ENCODE measurements at regions not wholly inside any gene's neighbourhood (a gene's known extent, or its start where the extent isn't known, plus 50 kb on each side); places are given as distances from the start of the nearest gene placed in this dataset.
"Not testable (repeated sequence)": the region's sequence is repeated elsewhere in the genome, so short reads cannot be mapped to it uniquely, and the experiment has no call there.

DNA sequence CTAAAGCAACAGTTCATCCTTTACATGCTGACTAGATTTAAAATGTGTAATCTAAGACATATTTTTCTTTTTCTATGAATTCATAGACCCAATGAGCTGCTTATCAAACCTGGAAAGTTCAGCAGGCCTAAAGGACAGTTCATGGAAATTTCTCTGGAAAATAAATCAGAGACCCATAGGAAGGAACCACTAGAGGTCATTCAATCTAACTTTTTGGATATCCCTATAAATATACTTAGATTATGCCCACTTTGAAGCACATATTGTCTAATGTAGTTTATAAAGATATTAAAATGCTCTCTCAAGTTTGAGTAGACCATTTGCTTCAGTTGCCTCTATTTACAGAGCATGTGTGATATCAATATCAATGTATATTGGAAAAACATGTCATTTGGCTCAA is 473.0 kb downstream of the FAT4 start:
- no peak for ATAC-seq
- TF ChIP-seq PPARA (CRISPR knock-in tag; IDR thresholded peaks at IDR 0.05; ENCODE audit: borderline replicate concordance) (no peak), OSR1 (CRISPR knock-in tag; IDR thresholded peaks at IDR 0.05) (no peak)

DNA sequence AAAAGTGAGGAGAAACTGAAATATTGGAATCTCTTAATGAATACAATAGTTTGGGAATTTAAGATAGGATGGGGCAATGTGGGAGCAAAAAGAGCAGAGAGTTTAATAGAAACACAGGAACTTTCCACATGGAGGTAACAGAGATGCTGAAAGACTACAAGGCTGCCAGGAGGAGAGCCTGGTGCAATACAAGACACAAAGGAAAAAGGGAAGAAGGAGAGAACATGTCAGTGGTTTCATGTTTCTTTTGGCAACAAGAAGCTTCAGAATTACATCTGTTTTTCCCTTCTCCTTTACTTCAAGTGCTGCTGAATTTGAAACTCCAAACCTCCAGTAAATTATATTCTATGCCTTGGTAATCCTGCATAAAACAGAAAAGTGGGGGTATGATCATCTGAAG is 474.3 kb downstream of the FAT4 start:
- ATAC-seq: no peak

DNA sequence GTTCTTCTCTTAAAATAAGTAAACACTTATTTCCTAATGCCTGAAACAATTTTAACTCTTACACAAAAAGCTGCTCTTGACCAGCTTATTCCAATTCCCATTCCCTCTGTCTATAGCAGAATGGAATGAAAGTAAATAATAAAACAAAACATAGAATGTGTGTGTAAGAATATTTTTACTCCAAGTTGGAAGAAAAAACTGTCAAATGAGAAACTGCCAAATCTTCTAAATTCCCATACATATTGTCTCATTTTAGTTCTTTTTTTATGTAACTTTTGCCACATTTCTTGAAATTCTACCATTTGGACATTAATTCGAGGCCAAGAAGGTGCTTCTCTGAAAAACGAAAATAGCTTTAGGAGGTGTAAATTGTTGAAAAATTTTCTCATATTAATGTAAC is 477.1 kb downstream of the FAT4 start:
- no peak for ATAC-seq
- no peak for TF ChIP-seq SNAI2 (CRISPR knock-in tag; IDR thresholded peaks at IDR 0.05)

More for the DNA sequence above, 474.3 kb downstream of the FAT4 start:
- TF ChIP-seq ESRRG (CRISPR knock-in tag; IDR thresholded peaks at IDR 0.05) (no peak), ZC3H10 (CRISPR knock-in tag; IDR thresholded peaks at IDR 0.05) (no peak), ZFP3 (CRISPR knock-in tag; IDR thresholded peaks at IDR 0.05) (no peak), CSDC2 (CRISPR knock-in tag; IDR thresholded peaks at IDR 0.05) (no peak)
- TF ChIP-seq, protein P1, sequence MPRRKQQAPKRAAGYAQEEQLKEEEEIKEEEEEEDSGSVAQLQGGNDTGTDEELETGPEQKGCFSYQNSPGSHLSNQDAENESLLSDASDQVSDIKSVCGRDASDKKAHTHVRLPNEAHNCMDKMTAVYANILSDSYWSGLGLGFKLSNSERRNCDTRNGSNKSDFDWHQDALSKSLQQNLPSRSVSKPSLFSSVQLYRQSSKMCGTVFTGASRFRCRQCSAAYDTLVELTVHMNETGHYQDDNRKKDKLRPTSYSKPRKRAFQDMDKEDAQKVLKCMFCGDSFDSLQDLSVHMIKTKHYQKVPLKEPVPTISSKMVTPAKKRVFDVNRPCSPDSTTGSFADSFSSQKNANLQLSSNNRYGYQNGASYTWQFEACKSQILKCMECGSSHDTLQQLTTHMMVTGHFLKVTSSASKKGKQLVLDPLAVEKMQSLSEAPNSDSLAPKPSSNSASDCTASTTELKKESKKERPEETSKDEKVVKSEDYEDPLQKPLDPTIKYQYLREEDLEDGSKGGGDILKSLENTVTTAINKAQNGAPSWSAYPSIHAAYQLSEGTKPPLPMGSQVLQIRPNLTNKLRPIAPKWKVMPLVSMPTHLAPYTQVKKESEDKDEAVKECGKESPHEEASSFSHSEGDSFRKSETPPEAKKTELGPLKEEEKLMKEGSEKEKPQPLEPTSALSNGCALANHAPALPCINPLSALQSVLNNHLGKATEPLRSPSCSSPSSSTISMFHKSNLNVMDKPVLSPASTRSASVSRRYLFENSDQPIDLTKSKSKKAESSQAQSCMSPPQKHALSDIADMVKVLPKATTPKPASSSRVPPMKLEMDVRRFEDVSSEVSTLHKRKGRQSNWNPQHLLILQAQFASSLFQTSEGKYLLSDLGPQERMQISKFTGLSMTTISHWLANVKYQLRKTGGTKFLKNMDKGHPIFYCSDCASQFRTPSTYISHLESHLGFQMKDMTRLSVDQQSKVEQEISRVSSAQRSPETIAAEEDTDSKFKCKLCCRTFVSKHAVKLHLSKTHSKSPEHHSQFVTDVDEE (CRISPR knock-in tag; IDR thresholded peaks at IDR 0.05): no peak

- no peak for ATAC-seq
- TF ChIP-seq ESRRG (CRISPR knock-in tag; IDR thresholded peaks at IDR 0.05): no peak
- no peak for TF ChIP-seq PATZ1 (CRISPR knock-in tag; IDR thresholded peaks at IDR 0.05; ENCODE audit: borderline replicate concordance)
- no peak for TF ChIP-seq SNAI2 (CRISPR knock-in tag; IDR thresholded peaks at IDR 0.05)
- TF ChIP-seq POU6F1 (CRISPR knock-in tag; IDR thresholded peaks at IDR 0.05; ENCODE audit: borderline replicate concordance, low read depth): no peak
- TF ChIP-seq ZNF70 (CRISPR knock-in tag; IDR thresholded peaks at IDR 0.05): no peak
- no peak for TF ChIP-seq ZC3H10 (CRISPR knock-in tag; IDR thresholded peaks at IDR 0.05)
- no peak for TF ChIP-seq BACH2 (CRISPR knock-in tag; IDR thresholded peaks at IDR 0.05; ENCODE audit: borderline replicate concordance)
- TF ChIP-seq CREB5 (CRISPR knock-in tag; IDR thresholded peaks at IDR 0.05; ENCODE audit: low read depth): no peak
- no peak for TF ChIP-seq ARNTL (CRISPR knock-in tag; IDR thresholded peaks at IDR 0.05; ENCODE audit: borderline replicate concordance, low read depth)
Measured at GRCh38 chr4:125794989-125795388, 480.2 kb downstream of the FAT4 start.

- ATAC-seq: no peak
- TF ChIP-seq BACH2 (CRISPR knock-in tag; IDR thresholded peaks at IDR 0.05; ENCODE audit: borderline replicate concordance): no peak
- no peak for TF ChIP-seq ISL1 (CRISPR knock-in tag; IDR thresholded peaks at IDR 0.05)
- TF ChIP-seq CREB5 (CRISPR knock-in tag; IDR thresholded peaks at IDR 0.05; ENCODE audit: low read depth): no peak
- no peak for TF ChIP-seq SNAI2 (CRISPR knock-in tag; IDR thresholded peaks at IDR 0.05)
- TF ChIP-seq, protein P1 (CRISPR knock-in tag; IDR thresholded peaks at IDR 0.05): 0 out of 2 replicates have a peak, but pooled peaks have one; percentile 20
- no peak for TF ChIP-seq POU6F1 (CRISPR knock-in tag; IDR thresholded peaks at IDR 0.05; ENCODE audit: borderline replicate concordance, low read depth)
- TF ChIP-seq ZNF8 (CRISPR knock-in tag; IDR thresholded peaks at IDR 0.05): no peak
Measured at GRCh38 chr4:125796138-125796537, 481.4 kb downstream of the FAT4 start.

GRCh38 chr4:125797621-125798020 is 482.9 kb downstream of the FAT4 start:
- ATAC-seq: not testable (repeated sequence)
